Activated CD4-positive, alpha-beta memory T cell treated with anti-CD3 and anti-CD28 coated beads for 36 hours (primary cell): ENCODE measurements at regions not wholly inside any gene's neighbourhood (a gene's known extent, or its start where the extent isn't known, plus 50 kb on each side); places are given as distances from the start of the nearest gene placed in this dataset.

Experiments used
- CTCF ChIA-PET: fragments of 350-600 bp; sonication (Branson Sonifier 250); formaldehyde crosslinking; loops from one replicate; lab custom pipeline; 2021; ENCODE audit warnings: antibody characterized with exemption, inconsistent platforms; lab: Charles Lee
- POLR2A ChIA-PET: fragments of 350-600 bp; sonication (Branson Sonifier 250); formaldehyde crosslinking; loops from one replicate; lab custom pipeline; 2021; ENCODE audit warnings: antibody characterized with exemption; lab: Charles Lee
- DNase-seq: peaks from one replicate; pipeline ENCODE4 v3.0.0-alpha.2; 2020
- H3K27ac Mint-ChIP-seq: one replicate; pipeline ENCODE4 v1.8.0; 2021; ENCODE audit warnings: mixed read lengths
- H3K27me3 Mint-ChIP-seq: one replicate; pipeline ENCODE4 v1.8.0; 2021; ENCODE audit warnings: mixed read lengths
- H3K36me3 Mint-ChIP-seq: one replicate; pipeline ENCODE4 v1.8.0; 2021; ENCODE audit warnings: mixed read lengths
- H3K4me1 Mint-ChIP-seq: one replicate; pipeline ENCODE4 v1.8.0; 2021; ENCODE audit warnings: low read depth, mixed read lengths
- H3K4me3 Mint-ChIP-seq: one replicate; pipeline ENCODE4 v1.8.0; 2021; ENCODE audit warnings: mild to moderate bottlenecking, mixed read lengths
- H3K9me3 Mint-ChIP-seq: one replicate; pipeline ENCODE4 v1.8.0; 2021; ENCODE audit warnings: mixed read lengths
- intact Hi-C: fragments of 100-400 bp; cut with micrococcal nuclease; formaldehyde crosslinking; loops from one replicate; pipeline ENCODE4 v1.15.1; 2023

DNA sequence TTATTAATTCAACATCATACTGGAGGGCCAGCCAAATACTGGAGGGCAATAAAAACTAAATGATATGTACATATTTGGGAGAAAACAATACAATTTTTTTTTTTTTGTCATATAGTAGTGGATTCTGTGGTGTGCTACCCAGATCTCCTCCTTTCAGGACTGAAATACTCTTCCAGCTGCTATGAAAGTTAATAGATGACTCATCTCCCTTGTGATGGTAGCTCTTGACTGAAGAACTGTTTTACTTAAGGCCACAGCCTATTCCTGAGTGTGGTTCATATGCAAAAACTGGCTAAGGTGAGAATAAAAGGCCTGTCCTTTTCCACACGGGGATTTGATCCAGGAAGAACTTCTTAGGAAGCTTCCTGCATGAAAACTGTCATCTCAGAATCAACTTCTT is 307.9 kb downstream of the HLX start:
- POLR2A ChIA-PET, result no interaction called here
- CTCF ChIA-PET, result interaction anchor here (0.7 kb wide), 1 partner anchor 33 kb away, joined by 3 read pairs; no protein-coding TSS in a partner anchor
- Mint-ChIP-seq H3K27me3 (peaks cover 5% of the 10 kb centered on the region), H3K27ac (no peak overlapping the region), H3K9me3 (no peaks in the 10 kb centered on the region), H3K4me1 (no peaks in the 10 kb centered on the region), H3K4me3 (no peak overlapping the region), H3K36me3 (no peaks in the 10 kb centered on the region)
- intact Hi-C loops, result no loop called here
- DNase-seq, result no peak

DNA sequence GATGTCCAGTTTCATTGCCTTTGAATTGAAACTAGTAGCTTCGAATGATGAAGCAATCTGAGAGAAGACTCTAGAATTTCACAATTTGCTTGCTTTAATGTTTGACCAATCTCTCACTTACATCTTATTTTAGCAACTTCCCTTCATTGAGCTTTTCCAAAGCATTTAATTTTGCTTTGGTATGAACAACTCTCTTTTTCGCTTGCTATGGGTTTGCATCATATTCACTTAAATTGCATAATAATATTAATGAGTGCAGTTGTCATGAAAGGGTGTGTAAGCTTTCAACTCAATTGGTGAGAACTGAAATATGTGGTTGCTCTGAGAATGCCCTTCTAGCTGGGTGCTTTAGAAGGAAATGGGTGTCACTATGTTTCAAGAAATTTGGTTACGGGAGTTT is 309.2 kb downstream of the HLX start:
- no peaks in the 10 kb centered on the region for H3K4me1 Mint-ChIP-seq
- H3K9me3 Mint-ChIP-seq, result no peaks in the 10 kb centered on the region
- no peaks in the 10 kb centered on the region for H3K36me3 Mint-ChIP-seq
- no peak overlapping the region for H3K4me3 Mint-ChIP-seq
- no peak for DNase-seq
- POLR2A ChIA-PET, result no interaction called here
- H3K27me3 Mint-ChIP-seq, result peaks cover 1% of the 10 kb centered on the region
- H3K27ac Mint-ChIP-seq, result no peak overlapping the region
- intact Hi-C loops, result no loop called here
- CTCF ChIA-PET, result no interaction called here

DNA sequence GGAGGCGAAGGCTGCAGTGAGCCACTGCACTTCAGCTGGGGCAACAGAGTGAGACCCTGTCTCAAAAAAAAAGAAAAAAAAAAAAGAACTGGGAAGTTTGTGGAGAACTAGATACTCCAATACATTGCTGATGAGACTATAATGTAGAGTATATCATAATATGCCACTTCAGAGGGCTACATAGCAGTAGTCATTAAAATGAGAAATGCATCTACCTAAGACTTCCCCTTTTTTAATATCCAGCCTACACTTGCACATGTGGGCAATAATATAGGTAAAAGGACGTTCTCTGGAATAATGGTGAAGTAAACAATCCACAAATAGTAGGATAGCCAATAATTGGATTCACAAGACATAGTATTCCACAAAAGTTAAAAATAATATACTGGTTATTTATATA is 311.0 kb downstream of the HLX start:
- Mint-ChIP-seq H3K36me3 (no peaks in the 10 kb centered on the region), H3K27me3 (peaks cover under 1% of the 10 kb centered on the region), H3K27ac (no peak overlapping the region), H3K4me3 (no peak overlapping the region), H3K9me3 (no peaks in the 10 kb centered on the region), H3K4me1 (no peaks in the 10 kb centered on the region)
- no peak for DNase-seq
- CTCF ChIA-PET, result no interaction called here
- POLR2A ChIA-PET, result no interaction called here
- intact Hi-C loops, result no loop called here

- ChIA-PET CTCF (interaction anchor here (1.5 kb wide), 1 partner anchor 12 kb away, joined by 4 read pairs; no protein-coding TSS in a partner anchor), POLR2A (no interaction called here)
- intact Hi-C loops, result no loop called here
- no peak for DNase-seq
- Mint-ChIP-seq H3K36me3 (no peaks in the 10 kb centered on the region), H3K9me3 (peaks cover 2% of the 10 kb centered on the region), H3K4me3 (no peak overlapping the region), H3K27ac (no peak overlapping the region), H3K27me3 (no peaks in the 10 kb centered on the region), H3K4me1 (no peaks in the 10 kb centered on the region)
These were observed 312.8 kb downstream of the HLX start for GRCh38 chr1:221192055-221192454.

DNA sequence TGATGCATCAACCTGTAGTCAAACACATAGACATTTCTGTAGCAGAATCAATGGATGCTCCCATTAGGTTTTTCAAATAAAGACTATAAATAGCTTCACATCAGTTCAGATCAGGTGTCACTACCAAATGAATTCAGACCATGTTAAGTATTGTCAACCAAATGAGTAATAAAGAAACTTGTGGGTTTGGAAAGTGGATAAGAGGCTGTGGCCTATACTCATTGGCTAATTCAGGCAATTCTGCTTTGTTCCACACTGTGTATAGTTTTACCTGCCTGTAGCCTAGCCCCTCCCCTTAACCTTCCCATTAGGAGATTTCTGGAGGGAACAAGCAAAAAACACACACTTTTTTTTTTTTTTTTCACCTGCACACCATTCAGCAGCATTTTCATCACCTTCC is 321.2 kb downstream of the HLX start:
- H3K27ac Mint-ChIP-seq, result no peak overlapping the region
- no peak overlapping the region for H3K4me3 Mint-ChIP-seq
- POLR2A ChIA-PET, result no interaction called here
- intact Hi-C loops, result loop anchor here (5.0 kb wide), 1 partner anchor 237 kb away; no protein-coding TSS in a partner anchor
- CTCF ChIA-PET, result no interaction called here
- peaks cover 4% of the 10 kb centered on the region for H3K27me3 Mint-ChIP-seq
- H3K4me1 Mint-ChIP-seq, result no peaks in the 10 kb centered on the region
- peaks cover 2% of the 10 kb centered on the region for H3K9me3 Mint-ChIP-seq
- no peaks in the 10 kb centered on the region for H3K36me3 Mint-ChIP-seq
- DNase-seq, result no peak

- H3K27me3 Mint-ChIP-seq, result peaks cover 4% of the 10 kb centered on the region
- peaks cover under 1% of the 10 kb centered on the region for H3K9me3 Mint-ChIP-seq
- no peaks in the 10 kb centered on the region for H3K4me1 Mint-ChIP-seq
- POLR2A ChIA-PET, result no interaction called here
- H3K36me3 Mint-ChIP-seq, result no peaks in the 10 kb centered on the region
- CTCF ChIA-PET, result interaction anchor here (0.6 to 3.8 kb wide), 5 partner anchors 75 to 402 kb away, joined by 3 to 24 read pairs (median 4); no protein-coding TSS in a partner anchor
- H3K4me3 Mint-ChIP-seq, result no peak overlapping the region
- DNase-seq, result no peak
- intact Hi-C loops, result loop anchor here (5.0 kb wide), 1 partner anchor 236 kb away; no protein-coding TSS in a partner anchor
- H3K27ac Mint-ChIP-seq, result no peak overlapping the region
These were observed 322.5 kb downstream of the HLX start for GRCh38 chr1:221201773-221202172.

- Mint-ChIP-seq H3K27me3 (peaks cover 2% of the 10 kb centered on the region), H3K36me3 (no peaks in the 10 kb centered on the region), H3K4me3 (no peak overlapping the region), H3K27ac (no peak overlapping the region), H3K4me1 (no peaks in the 10 kb centered on the region), H3K9me3 (no peaks in the 10 kb centered on the region)
- DNase-seq, result peak; percentile 75
- ChIA-PET CTCF (interaction anchor here (0.6 to 3.8 kb wide), 17 partner anchors 10 to 396 kb away, joined by 3 to 24 read pairs (median 4); partner anchors contain the start of gene HLX), POLR2A (no interaction called here)
- intact Hi-C loops, result loop anchor here (1.0 to 5.0 kb wide), 3 partner anchors 234 to 393 kb away; no protein-coding TSS in a partner anchor
These were observed 324.2 kb downstream of the HLX start for GRCh38 chr1:221203224-221204054.

DNA sequence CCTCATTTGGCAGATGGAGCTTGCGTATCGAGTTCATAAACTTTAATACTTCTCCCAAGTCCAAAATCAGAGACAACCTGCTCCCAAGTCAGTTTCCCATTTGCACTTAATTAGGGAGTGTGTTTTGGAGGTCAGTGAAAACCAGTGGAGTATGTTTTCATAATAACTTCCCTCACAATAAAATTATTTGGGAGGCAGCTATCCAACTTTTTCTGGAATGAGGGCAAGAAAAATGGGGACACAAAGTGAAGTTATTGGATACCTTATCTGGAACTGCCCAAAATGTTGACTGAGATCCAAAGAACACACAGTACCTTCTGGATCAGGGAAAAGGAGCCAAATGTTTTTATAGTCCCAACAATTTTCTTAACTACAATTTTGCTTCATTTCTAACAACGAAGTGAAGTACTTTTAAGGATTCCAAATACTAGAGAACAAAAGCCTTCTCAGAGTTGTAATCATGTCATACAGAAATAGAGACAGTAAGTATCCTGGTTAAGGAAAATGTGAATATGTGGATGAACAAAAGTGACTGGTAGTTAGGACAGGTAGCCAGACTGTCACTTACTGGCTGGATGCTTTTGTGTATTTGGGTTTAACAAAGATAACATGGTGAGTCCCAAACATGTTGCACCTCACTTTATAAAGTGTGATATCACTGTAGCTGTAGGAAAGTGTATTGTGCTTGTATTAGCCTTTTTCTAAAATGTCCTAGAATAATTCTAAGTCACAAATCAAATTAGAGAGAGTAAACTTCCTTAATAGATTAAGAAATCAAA is 325.0 kb downstream of the HLX start:
- POLR2A ChIA-PET, result no interaction called here
- H3K27ac Mint-ChIP-seq, result no peak overlapping the region
- CTCF ChIA-PET, result interaction anchor here (0.6 to 3.8 kb wide), 16 partner anchors 9 to 397 kb away, joined by 3 to 24 read pairs (median 4); partner anchors contain the start of gene HLX

DNA sequence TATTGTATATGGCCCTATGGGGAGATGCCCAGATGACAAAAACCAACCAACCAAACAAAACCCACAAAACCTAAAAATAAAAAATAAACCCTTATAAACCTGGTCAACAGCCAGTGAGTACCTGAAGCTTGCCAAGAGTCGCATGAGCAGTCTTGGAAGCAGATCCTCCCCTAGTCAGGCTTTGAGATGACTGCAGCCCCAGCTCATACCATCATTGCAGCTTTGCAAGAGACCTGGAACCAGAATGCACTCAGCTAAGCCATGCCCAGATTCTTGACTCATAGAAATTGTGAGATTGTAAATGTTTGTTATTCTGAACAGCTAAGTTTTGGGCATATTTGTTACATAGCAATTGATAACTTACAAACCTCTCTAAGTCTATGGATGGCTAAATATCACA is 326.8 kb downstream of the HLX start:
- Mint-ChIP-seq H3K27me3 (peaks cover 4% of the 10 kb centered on the region), H3K9me3 (no peaks in the 10 kb centered on the region), H3K4me1 (no peaks in the 10 kb centered on the region), H3K4me3 (no peak overlapping the region), H3K36me3 (no peaks in the 10 kb centered on the region), H3K27ac (no peak overlapping the region)
- intact Hi-C loops, result no loop called here
- DNase-seq, result no peak
- CTCF ChIA-PET, result interaction anchor here (0.7 to 1.3 kb wide), 2 partner anchors 36 to 230 kb away, joined by 3 to 4 read pairs; no protein-coding TSS in a partner anchor
- POLR2A ChIA-PET, result no interaction called here

More for the DNA sequence above, 325.0 kb downstream of the HLX start:
- no peaks in the 10 kb centered on the region for H3K36me3 Mint-ChIP-seq
- no peaks in the 10 kb centered on the region for H3K4me1 Mint-ChIP-seq
- no peaks in the 10 kb centered on the region for H3K9me3 Mint-ChIP-seq
- no peak for DNase-seq
- H3K27me3 Mint-ChIP-seq, result peaks cover 2% of the 10 kb centered on the region
- intact Hi-C loops, result loop anchor here (5.0 kb wide), 1 partner anchor 233 kb away; no protein-coding TSS in a partner anchor
- no peak overlapping the region for H3K4me3 Mint-ChIP-seq

GRCh38 chr1:221212926-221213325 is 333.7 kb downstream of the HLX start:
- H3K36me3 Mint-ChIP-seq, result no peaks in the 10 kb centered on the region
- ChIA-PET POLR2A (no interaction called here), CTCF (interaction anchor here (0.9 kb wide), 1 partner anchor 9 kb away, joined by 3 read pairs; no protein-coding TSS in a partner anchor)
- intact Hi-C loops, result no loop called here
- peaks cover 2% of the 10 kb centered on the region for H3K27me3 Mint-ChIP-seq
- H3K4me3 Mint-ChIP-seq, result no peak overlapping the region
- H3K27ac Mint-ChIP-seq, result no peak overlapping the region
- DNase-seq, result no peak
- H3K4me1 Mint-ChIP-seq, result no peaks in the 10 kb centered on the region
- no peaks in the 10 kb centered on the region for H3K9me3 Mint-ChIP-seq

DNA sequence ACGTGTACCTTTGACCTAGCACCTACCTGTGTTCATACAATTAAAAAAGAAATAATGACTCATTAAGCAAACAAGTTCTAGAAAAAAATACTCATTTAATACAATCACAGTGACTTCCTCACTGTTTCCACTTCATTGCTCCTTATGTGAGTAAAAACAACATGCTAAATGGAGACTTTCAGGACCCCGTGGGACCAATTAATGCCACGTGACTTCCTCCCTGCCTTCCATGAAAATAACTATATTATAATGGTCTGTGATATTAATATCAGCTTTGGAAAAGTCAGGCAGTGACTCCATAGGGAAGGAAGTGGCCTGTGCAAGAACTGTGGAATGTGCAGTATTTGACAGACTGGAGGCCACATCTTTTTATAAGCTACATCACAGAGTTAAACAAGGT is 337.8 kb downstream of the HLX start:
- no peak for DNase-seq
- Mint-ChIP-seq H3K36me3 (no peaks in the 10 kb centered on the region), H3K9me3 (no peaks in the 10 kb centered on the region), H3K4me1 (no peaks in the 10 kb centered on the region), H3K27ac (no peak overlapping the region), H3K27me3 (no peaks in the 10 kb centered on the region), H3K4me3 (no peak overlapping the region)
- POLR2A ChIA-PET, result no interaction called here
- CTCF ChIA-PET, result no interaction called here
- intact Hi-C loops, result no loop called here

DNA sequence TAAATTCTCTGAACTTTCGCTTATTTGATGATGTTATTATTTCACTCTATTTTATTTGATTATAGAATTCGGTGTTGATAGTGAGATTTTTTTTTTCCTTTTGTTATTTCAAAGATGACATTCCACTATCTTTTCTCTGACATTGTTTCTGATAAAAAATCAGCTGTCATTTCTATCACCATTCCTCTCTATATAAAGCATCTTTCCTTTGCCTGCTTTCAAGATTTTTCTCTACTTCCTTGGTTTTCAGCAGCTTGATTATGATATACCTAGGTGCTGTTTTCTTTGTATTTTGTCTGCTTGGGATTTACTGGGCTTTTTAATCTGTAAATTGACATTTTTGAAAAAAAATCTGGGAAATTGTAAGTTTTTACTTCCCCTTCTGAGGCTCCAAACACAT is 344.0 kb downstream of the HLX start:
- POLR2A ChIA-PET, result no interaction called here
- intact Hi-C loops, result no loop called here
- Mint-ChIP-seq H3K4me1 (no peaks in the 10 kb centered on the region), H3K36me3 (no peaks in the 10 kb centered on the region), H3K4me3 (no peak overlapping the region), H3K27me3 (no peaks in the 10 kb centered on the region), H3K9me3 (peaks cover 17% of the 10 kb centered on the region), H3K27ac (no peak overlapping the region)
- DNase-seq, result no peak
- CTCF ChIA-PET, result no interaction called here
